ENCODE measurements at regions not wholly inside any gene's neighbourhood (a gene's known extent, or its start where the extent isn't known, plus 50 kb on each side); places are given as distances from the start of the nearest gene placed in this dataset.

- Mint-ChIP-seq H3K4me3 (ENCODE audit: unreplicated experiment) (no peak overlapping the region), H3K27ac (ENCODE audit: unreplicated experiment) (no peak overlapping the region), H3K9me3 (ENCODE audit: unreplicated experiment) (peaks cover 3% of the 10 kb centered on the region), H3K4me1 (ENCODE audit: low read depth, unreplicated experiment) (peaks cover 22% of the 10 kb centered on the region), H3K36me3 (ENCODE audit: unreplicated experiment) (no peaks in the 10 kb centered on the region), H3K27me3 (ENCODE audit: unreplicated experiment) (no peaks in the 10 kb centered on the region)
- no peak for TF ChIP-seq CTCF (IDR thresholded peaks at IDR 0.05; ENCODE audit: partially characterized antibody, unreplicated experiment)
- DNase-seq: no peak
These were observed 1610.2 kb downstream of the SLITRK5 start for GRCh38 chr13:89281331-89281730.

- Mint-ChIP-seq H3K4me3 (ENCODE audit: unreplicated experiment) (no peak overlapping the region), H3K27ac (ENCODE audit: unreplicated experiment) (no peak overlapping the region), H3K27me3 (ENCODE audit: unreplicated experiment) (no peaks in the 10 kb centered on the region), H3K9me3 (ENCODE audit: unreplicated experiment) (peaks cover 3% of the 10 kb centered on the region), H3K36me3 (ENCODE audit: unreplicated experiment) (peaks cover 5% of the 10 kb centered on the region), H3K4me1 (ENCODE audit: low read depth, unreplicated experiment) (peaks cover 16% of the 10 kb centered on the region)
- DNase-seq: no peak
- no peak for TF ChIP-seq CTCF (IDR thresholded peaks at IDR 0.05; ENCODE audit: partially characterized antibody, unreplicated experiment)
These were observed 1611.1 kb downstream of the SLITRK5 start for GRCh38 chr13:89282241-89282640.

- peaks cover 11% of the 10 kb centered on the region for H3K36me3 Mint-ChIP-seq (ENCODE audit: unreplicated experiment)
- peaks cover 7% of the 10 kb centered on the region for H3K9me3 Mint-ChIP-seq (ENCODE audit: unreplicated experiment)
- H3K4me1 Mint-ChIP-seq (ENCODE audit: low read depth, unreplicated experiment): no peaks in the 10 kb centered on the region
- no peak overlapping the region for H3K27ac Mint-ChIP-seq (ENCODE audit: unreplicated experiment)
- TF ChIP-seq CTCF (IDR thresholded peaks at IDR 0.05; ENCODE audit: partially characterized antibody, unreplicated experiment): no peak
- no peaks in the 10 kb centered on the region for H3K27me3 Mint-ChIP-seq (ENCODE audit: unreplicated experiment)
- no peak for DNase-seq
- no peak overlapping the region for H3K4me3 Mint-ChIP-seq (ENCODE audit: unreplicated experiment)
These were observed 1616.2 kb downstream of the SLITRK5 start for GRCh38 chr13:89287381-89287780.

GRCh38 chr13:89294115-89294867, 1623.1 kb downstream of the SLITRK5 start:
- H3K4me1 Mint-ChIP-seq (ENCODE audit: low read depth, unreplicated experiment): no peaks in the 10 kb centered on the region
- no peak overlapping the region for H3K27ac Mint-ChIP-seq (ENCODE audit: unreplicated experiment)
- H3K9me3 Mint-ChIP-seq (ENCODE audit: unreplicated experiment): no peaks in the 10 kb centered on the region
- no peak for DNase-seq
- H3K4me3 Mint-ChIP-seq (ENCODE audit: unreplicated experiment): no peak overlapping the region
- TF ChIP-seq CTCF (IDR thresholded peaks at IDR 0.05; ENCODE audit: partially characterized antibody, unreplicated experiment): no peak
- H3K27me3 Mint-ChIP-seq (ENCODE audit: unreplicated experiment): no peaks in the 10 kb centered on the region
- H3K36me3 Mint-ChIP-seq (ENCODE audit: unreplicated experiment): no peaks in the 10 kb centered on the region

DNA sequence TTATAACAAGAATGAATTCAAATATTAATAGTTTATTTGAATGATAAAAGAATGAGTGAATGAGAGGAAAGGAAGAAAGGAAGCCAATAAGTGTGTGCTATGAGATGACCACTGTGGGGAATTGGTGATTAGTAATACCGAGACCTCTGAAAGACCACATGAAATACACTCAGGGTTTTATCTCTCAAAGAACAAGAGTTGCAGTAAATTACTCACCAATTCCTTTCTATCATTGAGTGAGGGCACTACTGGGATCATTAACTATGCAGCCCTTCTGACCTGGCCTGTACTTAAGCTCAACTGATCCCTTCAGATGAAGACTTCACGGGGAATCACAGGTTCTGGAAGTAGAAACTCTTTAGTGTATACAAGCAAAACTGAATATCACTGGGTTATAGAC, 1636.1 kb downstream of the SLITRK5 start:
- Mint-ChIP-seq H3K36me3 (ENCODE audit: unreplicated experiment) (no peaks in the 10 kb centered on the region), H3K4me3 (ENCODE audit: unreplicated experiment) (no peak overlapping the region), H3K9me3 (ENCODE audit: unreplicated experiment) (no peaks in the 10 kb centered on the region), H3K27ac (ENCODE audit: unreplicated experiment) (no peak overlapping the region), H3K27me3 (ENCODE audit: unreplicated experiment) (no peaks in the 10 kb centered on the region), H3K4me1 (ENCODE audit: low read depth, unreplicated experiment) (no peaks in the 10 kb centered on the region)
- TF ChIP-seq CTCF (IDR thresholded peaks at IDR 0.05; ENCODE audit: partially characterized antibody, unreplicated experiment): no peak
- DNase-seq: no peak
